Hepatocyte (in vitro differentiated cells): ENCODE measurements at regions not wholly inside any gene's neighbourhood (a gene's known extent, or its start where the extent isn't known, plus 50 kb on each side); places are given as distances from the start of the nearest gene placed in this dataset.

Experiments
- EZH2phosphoT487 ChIP-seq: fragments of 200-600 bp; sonication (generic); IDR thresholded peaks from one replicate; pipeline ENCODE4 v1.6.1; 2018; ENCODE audit warnings: antibody characterized with exemption, mild to moderate bottlenecking, low read depth, moderate library complexity; ENCODE audit not compliant: unreplicated experiment, severe bottlenecking
- TF ChIP-seq, protein P1 (sequence below): fragments of 200-600 bp; sonication (generic); IDR thresholded peaks from 2 replicates; pipeline ENCODE4 v1.5.1; 2016; ENCODE audit warnings: antibody characterized with exemption, mild to moderate bottlenecking; ENCODE audit not compliant: poor library complexity

GRCh38 chr22:20642668-20643179, 131.2 kb upstream of the SERPIND1 start:
- no peak for TF ChIP-seq EZH2phosphoT487
- TF ChIP-seq, protein P1, sequence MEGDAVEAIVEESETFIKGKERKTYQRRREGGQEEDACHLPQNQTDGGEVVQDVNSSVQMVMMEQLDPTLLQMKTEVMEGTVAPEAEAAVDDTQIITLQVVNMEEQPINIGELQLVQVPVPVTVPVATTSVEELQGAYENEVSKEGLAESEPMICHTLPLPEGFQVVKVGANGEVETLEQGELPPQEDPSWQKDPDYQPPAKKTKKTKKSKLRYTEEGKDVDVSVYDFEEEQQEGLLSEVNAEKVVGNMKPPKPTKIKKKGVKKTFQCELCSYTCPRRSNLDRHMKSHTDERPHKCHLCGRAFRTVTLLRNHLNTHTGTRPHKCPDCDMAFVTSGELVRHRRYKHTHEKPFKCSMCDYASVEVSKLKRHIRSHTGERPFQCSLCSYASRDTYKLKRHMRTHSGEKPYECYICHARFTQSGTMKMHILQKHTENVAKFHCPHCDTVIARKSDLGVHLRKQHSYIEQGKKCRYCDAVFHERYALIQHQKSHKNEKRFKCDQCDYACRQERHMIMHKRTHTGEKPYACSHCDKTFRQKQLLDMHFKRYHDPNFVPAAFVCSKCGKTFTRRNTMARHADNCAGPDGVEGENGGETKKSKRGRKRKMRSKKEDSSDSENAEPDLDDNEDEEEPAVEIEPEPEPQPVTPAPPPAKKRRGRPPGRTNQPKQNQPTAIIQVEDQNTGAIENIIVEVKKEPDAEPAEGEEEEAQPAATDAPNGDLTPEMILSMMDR, result no peak
